ENCODE measurements at regions not wholly inside any gene's neighbourhood (a gene's known extent, or its start where the extent isn't known, plus 50 kb on each side); places are given as distances from the start of the nearest gene placed in this dataset.

DNA sequence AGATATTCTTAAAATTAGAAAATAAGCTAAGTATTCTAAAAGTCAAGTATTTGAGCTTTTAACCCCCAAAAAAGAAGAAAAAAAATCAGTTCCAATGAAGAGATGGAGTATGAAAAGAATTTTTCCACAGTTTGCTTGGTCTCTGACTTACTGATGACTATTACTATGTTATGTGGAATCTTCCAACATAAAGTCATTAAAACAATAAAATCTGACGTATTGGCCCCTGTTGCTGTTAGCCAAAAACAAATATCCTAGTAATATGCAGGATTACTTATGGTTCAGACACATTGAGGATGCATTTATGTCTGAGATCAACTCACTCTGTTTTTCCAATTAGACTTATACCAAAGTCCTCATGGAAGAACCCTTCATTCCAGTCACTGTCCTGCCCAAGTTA lies 517.2 kb upstream of the ADGRL3 start:
- TF ChIP-seq CEBPB (IDR thresholded peaks at IDR 0.05), result no peak
- TF ChIP-seq, protein P1, sequence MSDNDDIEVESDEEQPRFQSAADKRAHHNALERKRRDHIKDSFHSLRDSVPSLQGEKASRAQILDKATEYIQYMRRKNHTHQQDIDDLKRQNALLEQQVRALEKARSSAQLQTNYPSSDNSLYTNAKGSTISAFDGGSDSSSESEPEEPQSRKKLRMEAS (IDR thresholded peaks at IDR 0.05), result no peak
- TF ChIP-seq TAF1 (IDR thresholded peaks at IDR 0.05; ENCODE audit: low read depth), result no peak
- TF ChIP-seq EP300 (IDR thresholded peaks at IDR 0.05; ENCODE audit: borderline replicate concordance), result no peak
- TF ChIP-seq RAD21 (IDR thresholded peaks at IDR 0.05; ENCODE audit: low read depth), result no peak
- TF ChIP-seq EGR1 (IDR thresholded peaks at IDR 0.05), result no peak
- no peak for TF ChIP-seq REST (IDR thresholded peaks at IDR 0.05; ENCODE audit: low read depth)
- no peak for TF ChIP-seq YY1 (IDR thresholded peaks at IDR 0.05; ENCODE audit: low read depth)
- TF ChIP-seq CREB1 (IDR thresholded peaks at IDR 0.05; ENCODE audit: low read depth), result no peak
- no peak for TF ChIP-seq TEAD4 (IDR thresholded peaks at IDR 0.05)
- no peak for TF ChIP-seq FOXM1 (IDR thresholded peaks at IDR 0.05; ENCODE audit: borderline replicate concordance, low read depth)

Data from Ishikawa (cell line).